Astrocyte (in vitro differentiated cells and primary cell): ENCODE measurements at regions not wholly inside any gene's neighbourhood (a gene's known extent, or its start where the extent isn't known, plus 50 kb on each side); places are given as distances from the start of the nearest gene placed in this dataset.

Experiments used
- CTCF ChIP-seq: IDR thresholded peaks from 2 replicates; pipeline ENCODE4 v1.5.1; 2011; ENCODE audit warnings: low read depth, mild to moderate bottlenecking, inconsistent platforms, low read length, moderate library complexity; ENCODE audit not compliant: insufficient read depth
- EZH2 ChIP-seq: IDR thresholded peaks from 2 replicates; pipeline ENCODE4 v1.6.1; 2012; ENCODE audit warnings: mild to moderate bottlenecking, low read length, inconsistent platforms; ENCODE audit not compliant: insufficient read depth

- TF ChIP-seq CTCF = no peak
- TF ChIP-seq EZH2 = no peak
Measured at GRCh38 chr5:121292664-121293063, 559.0 kb upstream of the FTMT start.
